K562 (cell line): ENCODE measurements at regions not wholly inside any gene's neighbourhood (a gene's known extent, or its start where the extent isn't known, plus 50 kb on each side); places are given as distances from the start of the nearest gene placed in this dataset.

ENCODE experiments used
- CLOCK ChIP-seq: fragments of 250-450 bp; sonication (Bioruptor Pico); IDR thresholded peaks from 2 replicates; pipeline ENCODE4 v1.4.0; 2020; ENCODE audit warnings: mild to moderate bottlenecking, moderate library complexity, borderline replicate concordance
- HNRNPK ChIP-seq: fragments of 200-400 bp; formaldehyde crosslinking; IDR thresholded peaks from one replicate; pipeline ENCODE4 v1.6.1; 2018; ENCODE audit warnings: mild to moderate bottlenecking, low read depth, low read length; ENCODE audit not compliant: poor library complexity, severe bottlenecking
- MGA ChIP-seq: fragments of 450-650 bp; IDR thresholded peaks from 2 replicates; pipeline ENCODE4 v1.6.1; 2016; ENCODE audit warnings: mild to moderate bottlenecking, moderate library complexity
- SFPQ ChIP-seq: fragments of 200-400 bp; formaldehyde crosslinking; IDR thresholded peaks from 2 replicates; pipeline ENCODE4 v1.6.1; 2017; ENCODE audit warnings: mild to moderate bottlenecking, low read depth, low read length, moderate library complexity
- SREBF1 ChIP-seq: fragments of 150-350 bp; IDR thresholded peaks from 2 replicates; pipeline ENCODE4 v1.6.1; 2014; ENCODE audit warnings: antibody characterized with exemption, low read depth, low read length, borderline replicate concordance
- ZNF592 ChIP-seq: fragments of 450-650 bp; IDR thresholded peaks from 2 replicates; pipeline ENCODE4 v1.6.1; 2017; ENCODE audit warnings: antibody characterized with exemption, mild to moderate bottlenecking

GRCh38 chr18:22690556-22690955, 242.6 kb upstream of the RBBP8 start (continued):
- TF ChIP-seq MGA (no peak), HNRNPK (no peak), ZNF592 (no peak), SFPQ (no peak), CLOCK (no peak), SREBF1 (no peak)
